ENCODE measurements at regions not wholly inside any gene's neighbourhood (a gene's known extent, or its start where the extent isn't known, plus 50 kb on each side); places are given as distances from the start of the nearest gene placed in this dataset.

- H3K9me2 ChIP-seq (replicated peaks; ENCODE audit: low read length) = no peaks in the 10 kb centered on the region
- no peaks in the 10 kb centered on the region for H3K4me1 ChIP-seq (ENCODE audit: insufficient read depth, low read length)
- no peaks in the 10 kb centered on the region for H3F3A ChIP-seq (ENCODE audit: low read length, unreplicated experiment)
- no peak overlapping the region for H3K27ac ChIP-seq (ENCODE audit: low read length)
- H3K27me3 ChIP-seq (ENCODE audit: low read length) = no peaks in the 10 kb centered on the region
- H3K4me3 ChIP-seq (ENCODE audit: low read length) = no peak overlapping the region
- BruUV-seq (replicated peaks) = no TSS peak
- H2AFZ ChIP-seq (ENCODE audit: low read length) = no peak overlapping the region
- H3K4me2 ChIP-seq (ENCODE audit: low read length) = no peak overlapping the region
- TF ChIP-seq CTCF (conservative IDR thresholded peaks at IDR 0.05; ENCODE audit: low read depth, low read length) (no peak), EZH2 (IDR thresholded peaks at IDR 0.05; ENCODE audit: low read length, unreplicated experiment) (no peak), EZH2phosphoT487 (IDR thresholded peaks at IDR 0.05; ENCODE audit: borderline replicate concordance, low read length) (no peak)
- ChIA-PET POLR2A (ENCODE audit: unreplicated experiment) (no interaction called here), CTCF (no interaction called here)
- DNase-seq = no peak
- H3K36me3 ChIP-seq (ENCODE audit: low read depth, low read length) = no peaks in the 10 kb centered on the region
- H3K9ac ChIP-seq (ENCODE audit: low read length) = no peak overlapping the region
- no peaks in the 10 kb centered on the region for H4K20me1 ChIP-seq (ENCODE audit: low read length)
- ATAC-seq = no peak
- intact Hi-C loops (cut with micrococcal nuclease) = no loop called here
- no peaks in the 10 kb centered on the region for H3K79me2 ChIP-seq (ENCODE audit: low read length)
- H3K9me3 ChIP-seq (ENCODE audit: low read length) = no peaks in the 10 kb centered on the region
Observed at GRCh38 chr12:107435072-107435471, 250.5 kb upstream of the PWP1 start.

GRCh38 chr12:107435520-107435919, 250.1 kb upstream of the PWP1 start:
- Histone ChIP-seq H2AFZ (ENCODE audit: low read length) (no peak overlapping the region), H3K9me3 (ENCODE audit: low read length) (no peaks in the 10 kb centered on the region), H3K79me2 (ENCODE audit: low read length) (no peaks in the 10 kb centered on the region), H3K4me1 (ENCODE audit: insufficient read depth, low read length) (no peaks in the 10 kb centered on the region), H3K4me2 (ENCODE audit: low read length) (no peak overlapping the region), H3K9me2 (replicated peaks; ENCODE audit: low read length) (no peaks in the 10 kb centered on the region), H4K20me1 (ENCODE audit: low read length) (no peaks in the 10 kb centered on the region), H3K4me3 (ENCODE audit: low read length) (no peak overlapping the region), H3F3A (ENCODE audit: low read length, unreplicated experiment) (no peaks in the 10 kb centered on the region), H3K27me3 (ENCODE audit: low read length) (no peaks in the 10 kb centered on the region), H3K27ac (ENCODE audit: low read length) (no peak overlapping the region), H3K9ac (ENCODE audit: low read length) (no peak overlapping the region), H3K36me3 (ENCODE audit: low read depth, low read length) (no peaks in the 10 kb centered on the region)
- DNase-seq (no peak), ATAC-seq (no peak)
- no TSS peak for BruUV-seq (replicated peaks)
- intact Hi-C loops (cut with micrococcal nuclease) = no loop called here
- no peak for TF ChIP-seq CTCF (conservative IDR thresholded peaks at IDR 0.05; ENCODE audit: low read depth, low read length)
- TF ChIP-seq EZH2phosphoT487 (IDR thresholded peaks at IDR 0.05; ENCODE audit: borderline replicate concordance, low read length) = no peak
- TF ChIP-seq EZH2 (IDR thresholded peaks at IDR 0.05; ENCODE audit: low read length, unreplicated experiment) = no peak
- ChIA-PET CTCF (no interaction called here), POLR2A (ENCODE audit: unreplicated experiment) (no interaction called here)

- H3K4me3 ChIP-seq (ENCODE audit: low read length) = no peak overlapping the region
- no peaks in the 10 kb centered on the region for H3K4me1 ChIP-seq (ENCODE audit: insufficient read depth, low read length)
- no peaks in the 10 kb centered on the region for H3K27me3 ChIP-seq (ENCODE audit: low read length)
- CTCF ChIA-PET = no interaction called here
- no peak overlapping the region for H3K9ac ChIP-seq (ENCODE audit: low read length)
- POLR2A ChIA-PET (ENCODE audit: unreplicated experiment) = no interaction called here
- no peak overlapping the region for H3K4me2 ChIP-seq (ENCODE audit: low read length)
- TF ChIP-seq EZH2phosphoT487 (IDR thresholded peaks at IDR 0.05; ENCODE audit: borderline replicate concordance, low read length) = no peak
- TF ChIP-seq CTCF (conservative IDR thresholded peaks at IDR 0.05; ENCODE audit: low read depth, low read length) = no peak
- no peak for TF ChIP-seq EZH2 (IDR thresholded peaks at IDR 0.05; ENCODE audit: low read length, unreplicated experiment)
- intact Hi-C loops (cut with micrococcal nuclease) = no loop called here
- H3F3A ChIP-seq (ENCODE audit: low read length, unreplicated experiment) = no peaks in the 10 kb centered on the region
- BruUV-seq (replicated peaks) = no TSS peak
- ATAC-seq = no peak
- no peaks in the 10 kb centered on the region for H3K9me3 ChIP-seq (ENCODE audit: low read length)
- H3K9me2 ChIP-seq (replicated peaks; ENCODE audit: low read length) = no peaks in the 10 kb centered on the region
- no peaks in the 10 kb centered on the region for H4K20me1 ChIP-seq (ENCODE audit: low read length)
- H2AFZ ChIP-seq (ENCODE audit: low read length) = no peak overlapping the region
- no peaks in the 10 kb centered on the region for H3K79me2 ChIP-seq (ENCODE audit: low read length)
- no peaks in the 10 kb centered on the region for H3K36me3 ChIP-seq (ENCODE audit: low read depth, low read length)
- no peak overlapping the region for H3K27ac ChIP-seq (ENCODE audit: low read length)
- peak; percentile 37 for DNase-seq
Observed at GRCh38 chr12:107436376-107436775, 249.2 kb upstream of the PWP1 start.

All from PC-3 (cell line).